ENCODE measurements at regions not wholly inside any gene's neighbourhood (a gene's known extent, or its start where the extent isn't known, plus 50 kb on each side); places are given as distances from the start of the nearest gene placed in this dataset. TPM values are rescaled to one million over a fixed set of nuclear protein-coding genes. Genes with fewer than 3 reads are reported as not detected.

DNA sequence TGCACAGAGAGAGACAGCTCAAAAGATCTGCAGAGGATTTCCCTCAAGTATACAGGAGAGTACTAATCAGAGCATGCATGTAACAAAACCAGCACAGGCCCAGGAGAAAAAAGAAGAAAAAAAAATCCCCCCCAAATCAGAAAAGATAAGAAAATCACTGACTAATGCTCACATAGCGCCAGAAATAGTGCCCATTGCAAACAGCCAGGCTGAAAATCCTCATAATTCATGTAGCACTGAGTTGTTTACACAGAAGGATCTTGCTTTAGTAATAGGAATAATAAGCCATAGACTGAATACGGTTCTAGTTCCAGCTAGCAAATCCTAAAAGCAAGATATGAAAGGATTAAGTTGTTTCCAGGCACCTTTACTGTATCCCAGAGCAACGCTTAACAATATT lies 51.8 kb upstream of the MAGEC2 start:
- H2AK9ac ChIP-seq (replicated peaks; ENCODE audit: low read depth, low read length, poor library complexity), result no peak overlapping the region
- H3K9me1 ChIP-seq (ENCODE audit: insufficient read depth, low read length), result no peaks in the 10 kb centered on the region
- no peak overlapping the region for H2BK120ac ChIP-seq (ENCODE audit: low read depth, low read length)
- H3K18ac ChIP-seq (ENCODE audit: low read depth, low read length), result no peak overlapping the region
- POLR2A ChIA-PET (ENCODE audit: unreplicated experiment), result no interaction called here
- H4K8ac ChIP-seq (ENCODE audit: low read depth in 2 of 2, low read length in 2 of 2), result no peak overlapping the region
- no peaks in the 10 kb centered on the region for H3K9me3 ChIP-seq (ENCODE audit: control insufficient read depth, insufficient read depth, low read length)
- no peak overlapping the region for H3K27ac ChIP-seq (ENCODE audit: insufficient read depth, low read length)
- H3K36me3 ChIP-seq (ENCODE audit: control insufficient read depth, insufficient read depth, low read length), result no peaks in the 10 kb centered on the region
- no peaks in the 10 kb centered on the region for H3K27me3 ChIP-seq (ENCODE audit: control insufficient read depth, insufficient read depth, low read length)
- in situ Hi-C loops (cut with MboI; ENCODE audit: low sequenced_read_pairs) (no loop called here), intact Hi-C loops (cut with micrococcal nuclease) (no loop called here), dilution Hi-C loops (cut with HindIII; ENCODE audit: low sequenced_read_pairs, unreplicated experiment) (no loop called here)
- no peaks in the 10 kb centered on the region for H3K79me1 ChIP-seq (ENCODE audit: low read depth in 1 of 2, low read length in 2 of 2)
- H3K14ac ChIP-seq (replicated peaks; ENCODE audit: low read depth, low read length), result no peak overlapping the region
- H2BK5ac ChIP-seq (ENCODE audit: low read depth, low read length, poor library complexity, severe bottlenecking), result no peak overlapping the region
- DNase-seq, result no peak
- no peak overlapping the region for H3K4me2 ChIP-seq (ENCODE audit: low read depth, low read length)
- no peak overlapping the region for H3K23ac ChIP-seq (ENCODE audit: low read depth, low read length)
- H3K4ac ChIP-seq (ENCODE audit: low read depth, low read length), result no peak overlapping the region
- no peak overlapping the region for H3K56ac ChIP-seq (ENCODE audit: extremely low read depth, insufficient read depth, low read length)
- H3K4me3 ChIP-seq (ENCODE audit: insufficient read depth, low read depth, low read length), result no peak overlapping the region
- no peak overlapping the region for H4K5ac ChIP-seq (ENCODE audit: low read depth, low read length)
- H3K9ac ChIP-seq (ENCODE audit: low read depth, low read length), result no peak overlapping the region
- no CpG with 5 or more reads among the region's 3 CpGs for WGBS, 2 experiments (ENCODE audit: extremely low coverage in 2 of 2, insufficient read length in 1 of 2)
- H2BK15ac ChIP-seq (ENCODE audit: low read depth, low read length), result no peak overlapping the region
- no peak overlapping the region for H4K91ac ChIP-seq (ENCODE audit: insufficient read depth, low read depth, low read length)
- TF ChIP-seq RAD21 (IDR thresholded peaks at IDR 0.05; ENCODE audit: low read length), result no peak
- no peaks in the 10 kb centered on the region for H3K4me1 ChIP-seq (ENCODE audit: control insufficient read depth, insufficient read depth, low read length)
- no TSS peak for BruUV-seq (replicated peaks)
- no peaks in the 10 kb centered on the region for H4K20me1 ChIP-seq (ENCODE audit: insufficient read depth, low read length)
- no peak overlapping the region for H2BK20ac ChIP-seq (ENCODE audit: low read depth, low read length)
- H2AFZ ChIP-seq (replicated peaks; ENCODE audit: low read length, poor library complexity), result no peak overlapping the region
- CTCF ChIA-PET, result no interaction called here
- no peak for ATAC-seq (ENCODE audit: low read depth)
- H2AK5ac ChIP-seq (ENCODE audit: low read depth, low read length), result no peak overlapping the region

Small RNA genes in the stretch of these regions (microRNA-seq; reads per million reads assigned to microRNA genes)
- gene RNA5SP516 (ENCODE audit: insufficient read depth, insufficient read length), result not detected

Small RNA genes in the stretch of these regions (small RNA-seq; reads per million reads assigned to genes)
- 0 reads per million in 5 experiments for gene RNA5SP516

Measured in IMR-90 (cell line).